Natural killer cell (primary cell): ENCODE measurements at regions not wholly inside any gene's neighbourhood (a gene's known extent, or its start where the extent isn't known, plus 50 kb on each side); places are given as distances from the start of the nearest gene placed in this dataset.

Experiments
- ATAC-seq, 3 donors: fragments of 150-1000 bp in 2 of 3; fragments of 200-7000 bp in 1 of 3; cut with Tn5 transposase; 1 replicate in 1 of 3; 2 replicates in 2 of 3; pipeline ENCODE4 v1.10.0; 2021; ENCODE audit warnings: mild to moderate bottlenecking in 2 of 3, moderate library complexity in 2 of 3
- DNase-seq, 2 donors: peaks; one replicate each; pipeline versions ENCODE4 v3.0.0 to v3.0.0-alpha.2; 2013 to 2021; ENCODE audit warnings: mixed read lengths in 1 of 2
- H3K27ac ChIP-seq: one replicate; pipeline ENCODE4 v1.5.1; 2013; ENCODE audit warnings: mild to moderate bottlenecking, low read length
- H3K27me3 ChIP-seq: one replicate; pipeline ENCODE4 v1.6.1; 2013; ENCODE audit warnings: low read length; ENCODE audit not compliant: control insufficient read depth, insufficient read depth
- H3K36me3 ChIP-seq: one replicate; pipeline ENCODE4 v1.6.1; 2013; ENCODE audit warnings: low read length; ENCODE audit not compliant: control insufficient read depth, insufficient read depth
- H3K4me1 ChIP-seq: one replicate; pipeline ENCODE4 v1.6.1; 2013; ENCODE audit warnings: low read length; ENCODE audit not compliant: control insufficient read depth, insufficient read depth
- H3K4me3 ChIP-seq: one replicate; pipeline ENCODE4 v1.5.1; 2013; ENCODE audit warnings: low read length
- H3K9me3 ChIP-seq: one replicate; pipeline ENCODE4 v1.6.1; 2013; ENCODE audit warnings: low read length; ENCODE audit not compliant: control insufficient read depth, insufficient read depth
- H3K27ac Mint-ChIP-seq, 2 donors: one replicate each; pipeline ENCODE4 v1.8.0; 2022; ENCODE audit warnings: mild to moderate bottlenecking in 2 of 2, mixed read lengths in 2 of 2, moderate library complexity in 1 of 2
- H3K27me3 Mint-ChIP-seq, 2 donors: one replicate each; pipeline ENCODE4 v1.8.0; 2022; ENCODE audit warnings: low read depth in 2 of 2, mixed read lengths in 2 of 2
- H3K36me3 Mint-ChIP-seq: one replicate; pipeline ENCODE4 v1.8.0; 2022; ENCODE audit warnings: mixed read lengths
- H3K4me1 Mint-ChIP-seq, 2 donors: one replicate each; pipeline ENCODE4 v1.8.0; 2022; ENCODE audit warnings: mixed read lengths in 2 of 2
- H3K4me3 Mint-ChIP-seq: one replicate; pipeline ENCODE4 v1.8.0; 2022; ENCODE audit warnings: mild to moderate bottlenecking, moderate library complexity, mixed read lengths
- H3K9me3 Mint-ChIP-seq, 2 donors: one replicate each; pipeline ENCODE4 v1.8.0; 2022; ENCODE audit warnings: mixed read lengths in 2 of 2
- WGBS: methylation state at CpG from one replicate; pipeline ENCODE4 v1.1.7; 2013; ENCODE audit warnings: missing lambda C conversion rate; ENCODE audit not compliant: insufficient coverage; 5-methylcytosine and 5-hydroxymethylcytosine counted together
- intact Hi-C: fragments of 100-400 bp; cut with micrococcal nuclease; formaldehyde crosslinking; loops from one replicate; pipeline ENCODE4 v1.14.2; 2022
- TF ChIP-seq, protein P1 (sequence below): fragments of 200-600 bp; IDR thresholded peaks from one replicate; pipeline ENCODE4 v1.8.0; 2022; ENCODE audit warnings: antibody characterized with exemption

DNA sequence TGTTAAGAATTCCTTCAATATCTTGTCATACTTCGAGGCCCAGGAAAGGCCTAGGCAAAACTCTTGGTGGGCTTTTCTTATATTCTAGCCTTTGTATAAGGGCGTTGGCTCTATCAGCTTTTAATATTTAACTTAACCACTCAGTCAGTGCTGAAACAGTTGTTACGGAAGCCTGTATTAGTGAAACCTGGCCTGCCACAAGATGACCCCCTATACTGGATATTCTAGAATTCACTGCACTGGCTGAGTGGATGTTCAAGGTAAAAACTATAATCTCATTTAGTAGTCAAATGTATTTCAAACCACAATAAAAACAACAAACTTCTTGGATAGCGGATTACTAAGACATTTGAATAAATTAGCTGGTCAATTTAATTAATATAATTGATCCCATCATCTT lies 91.7 kb upstream of the HNMT start:
- H3K9me3 ChIP-seq: no peaks in the 10 kb centered on the region
- intact Hi-C loops: no loop called here
- Mint-ChIP-seq H3K27me3 (no peaks in the 10 kb centered on the region), H3K4me3 (no peak overlapping the region), H3K27ac (no peak overlapping the region), H3K9me3 (no peaks in the 10 kb centered on the region), H3K4me1 (no peaks in the 10 kb centered on the region), H3K36me3 (no peaks in the 10 kb centered on the region)
- H3K27me3 ChIP-seq: no peaks in the 10 kb centered on the region
- H3K4me3 ChIP-seq: no peak overlapping the region
- 90% methylated on average over 3 of the region's 4 CpGs for WGBS
- no peaks in the 10 kb centered on the region for H3K36me3 ChIP-seq
- ATAC-seq (no peak), DNase-seq (no peak)
- TF ChIP-seq, protein P1, sequence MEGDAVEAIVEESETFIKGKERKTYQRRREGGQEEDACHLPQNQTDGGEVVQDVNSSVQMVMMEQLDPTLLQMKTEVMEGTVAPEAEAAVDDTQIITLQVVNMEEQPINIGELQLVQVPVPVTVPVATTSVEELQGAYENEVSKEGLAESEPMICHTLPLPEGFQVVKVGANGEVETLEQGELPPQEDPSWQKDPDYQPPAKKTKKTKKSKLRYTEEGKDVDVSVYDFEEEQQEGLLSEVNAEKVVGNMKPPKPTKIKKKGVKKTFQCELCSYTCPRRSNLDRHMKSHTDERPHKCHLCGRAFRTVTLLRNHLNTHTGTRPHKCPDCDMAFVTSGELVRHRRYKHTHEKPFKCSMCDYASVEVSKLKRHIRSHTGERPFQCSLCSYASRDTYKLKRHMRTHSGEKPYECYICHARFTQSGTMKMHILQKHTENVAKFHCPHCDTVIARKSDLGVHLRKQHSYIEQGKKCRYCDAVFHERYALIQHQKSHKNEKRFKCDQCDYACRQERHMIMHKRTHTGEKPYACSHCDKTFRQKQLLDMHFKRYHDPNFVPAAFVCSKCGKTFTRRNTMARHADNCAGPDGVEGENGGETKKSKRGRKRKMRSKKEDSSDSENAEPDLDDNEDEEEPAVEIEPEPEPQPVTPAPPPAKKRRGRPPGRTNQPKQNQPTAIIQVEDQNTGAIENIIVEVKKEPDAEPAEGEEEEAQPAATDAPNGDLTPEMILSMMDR: no peak
- H3K4me1 ChIP-seq: no peaks in the 10 kb centered on the region
- no peak overlapping the region for H3K27ac ChIP-seq

DNA sequence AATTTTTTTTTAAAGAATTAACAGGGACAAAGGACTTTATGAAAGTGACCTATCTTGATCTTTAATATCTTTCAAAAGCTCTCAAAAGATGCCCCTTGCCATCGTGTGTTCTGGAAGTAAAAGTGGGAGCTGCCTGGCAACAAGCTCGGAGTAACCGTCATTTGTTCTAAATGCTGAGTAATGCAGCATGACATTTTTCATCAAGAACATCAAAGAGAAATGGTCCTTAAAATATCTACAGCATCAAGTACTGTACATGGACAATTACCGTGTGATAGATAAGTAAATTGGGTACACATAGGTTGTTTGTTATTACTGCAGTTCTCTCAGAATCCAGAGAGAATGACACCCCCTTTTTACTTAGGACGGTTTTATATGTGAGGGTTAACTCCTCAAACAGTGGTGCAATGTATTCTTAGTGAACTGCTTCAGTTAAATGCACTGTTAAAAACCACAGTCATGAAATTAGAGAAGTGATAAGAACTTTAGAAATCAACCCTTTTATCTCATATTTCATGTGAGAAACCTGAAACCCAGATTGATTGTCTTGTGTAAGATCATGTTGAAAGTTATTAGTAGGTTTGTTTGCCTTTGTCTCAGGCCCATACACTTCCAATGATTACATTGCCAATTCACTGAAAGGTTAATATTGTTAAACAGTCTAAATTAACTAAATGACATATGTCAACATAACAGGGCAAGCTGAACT lies 90.6 kb upstream of the HNMT start:
- no peaks in the 10 kb centered on the region for H3K27me3 ChIP-seq
- Mint-ChIP-seq H3K27me3 (no peaks in the 10 kb centered on the region), H3K27ac (no peak overlapping the region), H3K4me3 (no peak overlapping the region), H3K9me3 (no peaks in the 10 kb centered on the region), H3K36me3 (no peaks in the 10 kb centered on the region), H3K4me1 (no peaks in the 10 kb centered on the region)
- no peak overlapping the region for H3K27ac ChIP-seq
- H3K36me3 ChIP-seq: no peaks in the 10 kb centered on the region
- intact Hi-C loops: no loop called here
- WGBS: 4% methylated on average over 3 of the region's 5 CpGs
- DNase-seq (no peak), ATAC-seq (no peak)
- H3K4me3 ChIP-seq: no peak overlapping the region
- no peaks in the 10 kb centered on the region for H3K9me3 ChIP-seq
- no peaks in the 10 kb centered on the region for H3K4me1 ChIP-seq
- TF ChIP-seq, protein P1: no peak

DNA sequence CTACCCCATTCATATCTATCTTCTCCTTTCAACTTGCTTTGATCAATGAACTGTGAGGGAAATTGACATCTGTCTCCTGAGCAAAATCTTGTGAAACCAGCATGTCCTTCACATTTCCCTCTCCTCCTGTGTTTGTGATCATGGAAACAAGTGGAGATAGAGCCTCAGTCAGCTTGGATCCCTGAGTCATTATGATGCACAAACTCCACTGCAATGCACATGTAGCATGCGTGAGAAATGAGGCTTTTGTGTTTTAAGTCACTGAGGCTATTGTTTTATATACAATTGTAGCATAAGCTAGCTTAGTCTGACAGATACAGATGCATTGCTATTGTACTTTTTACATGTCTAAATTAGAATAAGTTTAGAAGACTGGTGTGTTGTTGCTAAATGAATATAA lies 85.2 kb upstream of the HNMT start:
- Mint-ChIP-seq H3K27ac (no peak overlapping the region), H3K4me1 (no peaks in the 10 kb centered on the region), H3K27me3 (no peaks in the 10 kb centered on the region), H3K9me3 (no peaks in the 10 kb centered on the region), H3K4me3 (no peak overlapping the region), H3K36me3 (no peaks in the 10 kb centered on the region)
- Histone ChIP-seq H3K36me3 (no peaks in the 10 kb centered on the region), H3K4me1 (no peaks in the 10 kb centered on the region), H3K27ac (no peak overlapping the region), H3K4me3 (no peak overlapping the region), H3K9me3 (peaks cover 4% of the 10 kb centered on the region), H3K27me3 (no peaks in the 10 kb centered on the region)
- 78% methylated on average over 1 of the region's 1 CpG for WGBS
- DNase-seq (no peak), ATAC-seq (no peak)
- TF ChIP-seq, protein P1: no peak
- intact Hi-C loops: no loop called here

DNA sequence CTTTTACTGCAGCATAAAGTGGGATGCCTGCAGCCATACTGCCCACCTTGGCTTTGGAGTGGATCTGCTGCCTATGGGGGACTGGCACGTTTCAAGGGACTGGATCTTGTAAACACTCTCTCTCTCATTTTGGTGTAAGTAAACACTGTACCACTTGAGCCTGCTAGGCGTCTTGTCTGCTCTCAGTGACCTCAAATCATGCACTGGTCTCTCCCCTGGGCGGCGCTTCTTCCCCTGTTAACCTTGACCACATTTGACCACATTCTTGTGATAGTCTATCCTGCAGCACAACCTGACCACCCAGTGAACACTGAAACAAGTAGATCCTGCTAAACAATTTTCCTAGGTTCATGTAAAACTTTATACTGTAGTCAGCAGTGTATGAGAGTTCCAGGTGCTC lies 82.6 kb upstream of the HNMT start:
- Histone ChIP-seq H3K27me3 (no peaks in the 10 kb centered on the region), H3K9me3 (peaks cover 4% of the 10 kb centered on the region), H3K27ac (no peak overlapping the region), H3K4me1 (no peaks in the 10 kb centered on the region), H3K36me3 (no peaks in the 10 kb centered on the region), H3K4me3 (no peak overlapping the region)
- DNase-seq (no peak), ATAC-seq (no peak)
- WGBS: 73% methylated on average over 4 of the region's 4 CpGs
- Mint-ChIP-seq H3K36me3 (no peaks in the 10 kb centered on the region), H3K4me3 (no peak overlapping the region), H3K4me1 (no peaks in the 10 kb centered on the region), H3K27ac (no peak overlapping the region), H3K9me3 (peaks cover 0 to 2% of the 10 kb centered on the region in 2 donors), H3K27me3 (no peaks in the 10 kb centered on the region)
- intact Hi-C loops: no loop called here
- TF ChIP-seq, protein P1: no peak
